HG03280 (cell line): ENCODE measurements at regions not wholly inside any gene's neighbourhood (a gene's known extent, or its start where the extent isn't known, plus 50 kb on each side); places are given as distances from the start of the nearest gene placed in this dataset.
"Not testable (repeated sequence)": the region's sequence is repeated elsewhere in the genome, so short reads cannot be mapped to it uniquely, and the experiment has no call there.

Experiments used
- ATAC-seq: cut with Tn5 transposase; IDR thresholded peaks from one replicate; pipeline ENCODE4 v1.9.1; 2021; ENCODE audit warnings: mild to moderate bottlenecking, moderate library complexity; ENCODE audit not compliant: unreplicated experiment

DNA sequence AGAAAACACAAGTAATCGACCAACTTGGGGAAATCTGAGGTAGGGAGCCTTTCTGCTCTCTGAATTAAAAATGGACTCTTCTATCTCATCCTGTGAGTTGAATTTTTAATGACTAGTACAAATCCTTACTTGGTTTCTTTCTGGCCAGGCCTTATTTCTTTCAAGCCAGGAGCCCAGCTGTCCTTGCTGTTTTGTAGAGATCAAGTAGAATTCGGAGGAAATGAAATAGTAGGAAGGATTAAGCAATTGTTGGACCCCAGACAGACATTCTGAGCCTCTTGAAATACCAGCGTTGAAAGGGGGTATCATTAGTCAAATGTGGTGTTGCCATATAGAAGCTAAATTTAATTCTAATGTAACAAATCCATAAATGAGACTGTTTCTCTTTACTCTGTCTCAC is 53.7 kb upstream of the SMIM15 start:
- no peak for ATAC-seq

DNA sequence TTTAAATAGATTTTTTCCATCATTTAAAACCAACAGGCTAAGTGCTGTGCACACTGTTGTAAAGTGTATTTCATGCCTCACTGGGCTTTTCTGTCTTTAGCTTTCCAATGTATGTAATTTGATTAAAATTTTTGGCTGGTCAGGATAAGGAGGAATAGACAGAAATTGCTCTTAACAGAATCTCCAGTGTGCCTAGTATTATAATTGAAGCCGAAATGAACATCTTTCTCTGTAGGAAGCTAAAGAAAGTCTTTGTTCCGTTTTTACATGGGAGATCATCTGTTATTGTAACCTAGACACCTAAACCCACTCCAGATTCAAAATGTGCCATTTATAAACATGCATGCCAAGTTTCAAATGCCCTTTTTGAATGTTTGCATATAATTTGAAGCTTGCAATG is 54.5 kb upstream of the SMIM15 start:
- ATAC-seq, result no peak

- ATAC-seq, result no peak
These were observed 54.9 kb upstream of the SMIM15 start for GRCh38 chr5:61217214-61217613.

DNA sequence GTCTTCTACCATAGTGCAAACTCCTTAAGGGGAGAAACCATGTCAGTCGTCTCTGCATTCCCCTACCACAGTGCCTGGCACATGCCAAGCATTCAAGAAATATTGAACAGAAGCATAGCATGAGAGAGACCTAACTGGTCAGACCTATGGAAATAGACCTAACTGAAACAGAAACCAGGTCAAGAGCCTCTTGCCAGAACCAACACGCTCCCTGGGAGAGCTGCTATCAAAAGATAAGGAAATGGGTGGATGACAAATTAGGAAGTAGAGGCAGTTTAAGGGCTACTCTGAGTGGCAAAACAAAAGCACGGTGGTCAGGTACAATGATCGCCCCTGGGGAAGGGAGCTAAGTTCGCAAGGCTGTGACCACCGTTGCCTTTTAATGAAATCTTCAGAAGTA is 66.0 kb upstream of the SMIM15 start:
- ATAC-seq, result no peak

GRCh38 chr5:61228691-61229280 is 66.5 kb upstream of the SMIM15 start:
- ATAC-seq, result peak; percentile 58

DNA sequence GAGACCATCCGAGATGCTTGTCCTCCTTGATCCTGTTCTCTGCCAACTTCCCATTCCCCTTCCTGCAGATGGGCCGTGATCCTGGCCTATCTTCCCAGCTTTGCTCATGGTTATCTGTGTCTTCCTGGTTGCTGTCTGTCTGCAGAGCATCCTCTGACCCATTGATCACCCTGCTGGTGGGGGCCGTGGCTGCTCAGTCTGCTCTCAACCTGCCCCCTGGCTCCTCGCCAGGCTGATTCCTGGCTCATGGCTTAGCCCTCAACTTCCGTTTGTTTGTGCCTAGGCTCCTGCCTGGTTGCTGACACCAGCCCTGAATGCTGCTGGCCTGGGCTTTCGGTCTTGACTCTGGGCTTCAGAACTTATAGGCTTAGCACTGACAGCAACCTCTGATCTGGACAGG is 67.1 kb upstream of the SMIM15 start:
- no peak for ATAC-seq

DNA sequence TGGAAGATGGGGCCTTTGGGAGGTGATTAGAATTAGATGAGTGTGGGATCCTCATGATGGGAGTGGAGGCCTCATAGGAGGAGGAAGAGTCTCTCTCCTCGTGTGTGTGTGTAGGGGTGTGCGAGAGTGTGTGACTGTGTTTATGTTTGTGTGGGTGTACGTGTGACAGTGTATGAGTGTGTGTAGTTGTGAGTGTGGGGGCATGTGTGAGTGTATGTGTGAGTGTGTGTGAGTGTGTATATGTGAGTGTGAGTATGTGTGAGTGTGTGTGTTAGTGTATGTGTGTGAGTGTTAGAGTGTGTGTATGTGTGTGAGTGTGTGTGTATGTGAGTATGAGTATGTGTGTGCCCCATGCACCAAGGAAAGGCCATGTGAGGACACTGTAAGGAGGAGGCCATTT is 68.2 kb upstream of the SMIM15 start:
- ATAC-seq, result no peak

GRCh38 chr5:61231813-61232212 is 69.5 kb upstream of the SMIM15 start:
- no peak for ATAC-seq

- ATAC-seq, result no peak
These were observed 70.3 kb upstream of the SMIM15 start for GRCh38 chr5:61232490-61233050.

- ATAC-seq, result no peak
These were observed 71.8 kb upstream of the SMIM15 start for GRCh38 chr5:61234019-61234418.

GRCh38 chr5:61236715-61237114 is 74.4 kb upstream of the SMIM15 start:
- not testable (repeated sequence) for ATAC-seq

- ATAC-seq, result no peak
These were observed 83.2 kb upstream of the SMIM15 start for GRCh38 chr5:61245486-61245885.

DNA sequence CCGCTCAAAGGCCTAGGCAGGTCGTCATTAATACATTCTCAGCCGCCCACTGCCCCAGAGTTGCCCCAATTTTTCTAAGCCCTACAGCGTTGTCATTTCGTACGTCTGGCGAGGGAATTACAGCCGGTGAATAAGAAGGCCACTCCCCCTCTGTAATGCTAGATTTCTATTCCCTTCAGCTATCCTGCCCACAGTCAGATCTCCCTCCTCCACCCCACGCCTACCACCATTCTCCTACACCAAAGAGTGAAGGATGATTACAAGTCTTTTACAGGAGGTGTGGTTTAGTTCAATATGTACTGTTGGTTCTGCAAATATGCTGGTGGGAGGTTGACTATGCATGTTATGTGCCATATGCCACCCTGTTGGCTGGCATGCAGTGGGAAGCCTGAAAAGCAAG is 83.7 kb upstream of the SMIM15 start:
- no peak for ATAC-seq

GRCh38 chr5:61246768-61247307 is 84.6 kb upstream of the SMIM15 start:
- no peak for ATAC-seq

DNA sequence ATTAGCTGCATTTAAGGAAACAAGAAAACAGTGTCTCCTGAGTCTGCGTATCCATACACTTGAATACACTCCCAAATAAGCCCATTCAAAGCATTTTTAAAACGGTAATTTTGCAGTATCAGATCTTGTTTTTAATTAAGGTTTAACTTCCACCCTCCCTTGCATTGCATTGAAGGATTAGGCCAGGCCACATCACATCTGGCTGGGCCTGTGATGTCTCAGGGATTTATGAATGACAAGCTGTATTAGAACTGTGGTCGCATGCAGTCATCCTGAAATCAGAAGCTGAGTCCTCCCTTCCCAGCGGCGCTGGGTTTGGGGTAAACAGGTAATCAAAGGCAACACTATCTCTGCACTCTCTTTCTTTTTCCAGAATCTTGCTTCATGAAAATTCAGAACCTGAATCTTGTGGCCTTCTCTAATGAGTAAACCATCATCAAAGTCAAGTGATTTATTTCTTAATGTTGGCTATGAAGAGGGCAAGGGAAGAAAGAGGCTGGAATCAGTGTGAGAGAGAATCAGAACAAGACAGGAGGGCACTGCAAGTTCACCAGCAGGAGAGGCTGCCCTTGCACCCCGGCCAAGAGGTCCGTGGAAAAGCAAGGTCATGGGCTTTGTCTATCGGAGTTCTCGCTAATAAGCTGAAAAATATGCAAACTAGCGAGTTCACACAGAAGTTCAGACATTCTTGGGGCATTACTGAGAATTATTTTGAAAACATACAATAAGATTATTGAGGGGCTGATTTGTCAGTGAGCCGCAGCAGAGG is 80.0 kb upstream of the ZSWIM6 start:
- no peak for ATAC-seq

GRCh38 chr5:61252643-61252925 is 79.5 kb upstream of the ZSWIM6 start:
- ATAC-seq, result no peak

DNA sequence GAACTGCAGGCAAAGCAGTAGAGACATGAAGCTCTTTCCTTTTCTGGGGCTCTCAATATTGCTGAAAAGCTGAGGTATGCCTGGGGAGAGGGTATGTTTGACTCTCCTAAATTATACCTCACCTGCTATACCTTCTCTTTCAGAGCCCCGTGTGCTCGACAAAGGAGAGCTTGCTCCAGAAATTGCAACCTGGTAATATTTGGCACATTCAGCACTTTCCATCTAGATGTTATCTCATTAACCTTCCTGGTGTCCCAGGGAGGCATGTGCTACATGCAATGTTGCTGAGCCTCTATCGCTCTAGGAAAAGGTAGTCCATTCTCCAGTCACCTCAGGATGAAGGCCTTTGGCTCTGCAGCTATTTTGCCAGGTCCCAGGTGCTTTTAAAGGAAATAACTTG is 78.5 kb upstream of the ZSWIM6 start:
- no peak for ATAC-seq

GRCh38 chr5:61254969-61255555 is 77.0 kb upstream of the ZSWIM6 start:
- no peak for ATAC-seq

GRCh38 chr5:61256474-61256873 is 75.6 kb upstream of the ZSWIM6 start:
- no peak for ATAC-seq

DNA sequence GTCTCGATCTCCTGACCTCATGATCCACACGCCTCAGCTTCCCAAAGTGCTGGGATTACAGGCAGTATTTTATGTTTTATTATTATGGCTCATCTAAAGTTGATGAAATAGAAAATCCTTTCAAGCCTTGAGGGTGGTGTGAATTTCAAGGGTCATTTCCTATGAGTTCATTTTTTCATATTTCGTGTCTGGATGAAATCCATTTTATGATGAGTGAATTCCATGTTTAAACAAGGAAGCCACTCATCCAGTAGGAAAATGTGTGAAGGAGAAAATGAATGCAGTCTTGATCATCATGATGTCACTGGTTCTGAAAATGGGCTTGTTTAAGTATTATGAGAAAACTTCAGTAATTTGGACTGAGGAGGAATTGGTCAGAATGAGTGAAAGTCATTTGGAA is 74.6 kb upstream of the ZSWIM6 start:
- ATAC-seq, result no peak

- no peak for ATAC-seq
These were observed 70.9 kb upstream of the ZSWIM6 start for GRCh38 chr5:61261136-61261535.

- ATAC-seq, result no peak
These were observed 70.0 kb upstream of the ZSWIM6 start for GRCh38 chr5:61262080-61262479.
